NCI-H146 (cell line): ENCODE measurements at regions not wholly inside any gene's neighbourhood (a gene's known extent, or its start where the extent isn't known, plus 50 kb on each side); places are given as distances from the start of the nearest gene placed in this dataset.
"Not testable (repeated sequence)": the region's sequence is repeated elsewhere in the genome, so short reads cannot be mapped to it uniquely, and the experiment has no call there.

Experiments used
- DNase-seq: peaks from one replicate; lab custom pipeline; 2025; lab: John Stamatoyannopoulos, UW

- no peak for DNase-seq
Measured at GRCh38 chr1:115534106-115534505, 107.7 kb upstream of the VANGL1 start.

GRCh38 chr1:115531631-115532264 lies 110.0 kb upstream of the VANGL1 start:
- no peak for DNase-seq

- DNase-seq, result no peak
Measured at GRCh38 chr1:115530407-115530806, 111.4 kb upstream of the VANGL1 start.

- DNase-seq, result no peak
Measured at GRCh38 chr1:115529216-115529897, 112.4 kb upstream of the VANGL1 start.

GRCh38 chr1:115528336-115528735 lies 113.4 kb upstream of the VANGL1 start:
- not testable (repeated sequence) for DNase-seq

GRCh38 chr1:115527746-115528145 lies 114.0 kb upstream of the VANGL1 start:
- DNase-seq, result no peak

GRCh38 chr1:115526900-115527299 lies 114.9 kb upstream of the VANGL1 start:
- DNase-seq, result no peak

- no peak for DNase-seq
Measured at GRCh38 chr1:115524236-115524635, 117.5 kb upstream of the VANGL1 start.

- DNase-seq, result no peak
Measured at GRCh38 chr1:115522386-115522785, 119.4 kb upstream of the VANGL1 start.

GRCh38 chr1:115515270-115515669 lies 126.5 kb upstream of the VANGL1 start:
- DNase-seq, result no peak

GRCh38 chr1:115510226-115510625 lies 131.5 kb upstream of the VANGL1 start:
- not testable (repeated sequence) for DNase-seq

GRCh38 chr1:115507901-115508300 lies 133.9 kb upstream of the VANGL1 start:
- DNase-seq, result no peak

- DNase-seq, result peak; percentile 19
Measured at GRCh38 chr1:115506924-115507589, 134.7 kb upstream of the VANGL1 start.

GRCh38 chr1:115506518-115506917 lies 135.3 kb upstream of the VANGL1 start:
- peak; percentile 21 for DNase-seq

- DNase-seq, result no peak
Measured at GRCh38 chr1:115505148-115505571, 136.6 kb upstream of the VANGL1 start.

- DNase-seq, result not testable (repeated sequence)
Measured at GRCh38 chr1:115502183-115502582, 139.6 kb upstream of the VANGL1 start.

- no peak for DNase-seq
Measured at GRCh38 chr1:115501476-115501875, 140.3 kb upstream of the VANGL1 start.

GRCh38 chr1:115499253-115499652 lies 142.5 kb upstream of the VANGL1 start:
- DNase-seq, result no peak

GRCh38 chr1:115496904-115497527 lies 144.8 kb upstream of the VANGL1 start:
- DNase-seq, result no peak

GRCh38 chr1:115495625-115496024 lies 146.1 kb upstream of the VANGL1 start:
- DNase-seq, result no peak

- DNase-seq, result no peak
Measured at GRCh38 chr1:115495111-115495510, 146.7 kb upstream of the VANGL1 start.

GRCh38 chr1:115493834-115494233 lies 147.9 kb upstream of the VANGL1 start:
- no peak for DNase-seq

GRCh38 chr1:115492880-115493279 lies 148.9 kb upstream of the VANGL1 start:
- no peak for DNase-seq
